ENCODE measurements at regions not wholly inside any gene's neighbourhood (a gene's known extent, or its start where the extent isn't known, plus 50 kb on each side); places are given as distances from the start of the nearest gene placed in this dataset.

DNA sequence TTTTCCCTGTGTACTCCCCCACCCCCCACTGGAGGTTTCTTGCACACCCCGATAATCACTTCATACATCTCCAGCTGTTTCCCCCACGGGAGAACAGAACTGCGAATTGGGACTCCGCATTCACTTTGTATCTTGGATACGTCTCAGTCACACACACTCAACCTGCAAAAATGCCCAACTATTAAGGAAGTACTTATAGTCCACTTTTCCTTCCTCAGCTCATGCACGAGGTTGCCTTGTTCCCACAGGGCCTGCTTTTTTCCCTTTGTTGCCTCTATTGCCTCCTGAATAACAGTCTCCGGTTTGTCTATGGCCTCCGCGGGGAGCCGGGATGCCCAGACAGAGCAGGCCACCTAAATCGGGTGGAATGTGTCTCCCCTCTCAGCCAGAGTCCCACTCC, 282.3 kb downstream of the PYDC2 start:
- no peaks in the 10 kb centered on the region for H3K4me1 ChIP-seq
- intact Hi-C loops (cut with DNase I), result no loop called here

DNA sequence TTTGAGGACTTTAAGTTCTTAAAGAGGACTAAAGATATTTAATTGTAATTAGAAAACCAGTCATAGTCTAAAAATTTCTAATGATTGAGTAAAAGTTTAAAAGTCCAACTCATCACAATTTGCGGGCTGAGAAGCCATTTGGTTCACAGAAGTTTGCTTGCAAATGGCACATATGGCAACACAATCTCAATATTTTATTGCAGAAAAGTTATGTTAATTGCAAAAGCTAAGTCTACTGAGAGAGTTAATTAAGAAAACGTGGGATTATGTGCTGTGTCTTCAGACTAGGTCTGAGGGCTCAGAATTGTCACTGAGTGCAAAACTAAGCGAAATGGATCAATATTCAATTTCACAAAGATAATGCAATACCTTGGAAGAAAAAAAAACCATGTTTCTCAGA, 289.7 kb downstream of the PYDC2 start:
- Histone ChIP-seq H3K36me3 (no peaks in the 10 kb centered on the region), H3K9me3 (no peaks in the 10 kb centered on the region), H3K27me3 (no peaks in the 10 kb centered on the region), H3K27ac (no peak overlapping the region), H3K4me1 (no peaks in the 10 kb centered on the region), H3K4me3 (no peak overlapping the region)
- TF ChIP-seq, protein P1, sequence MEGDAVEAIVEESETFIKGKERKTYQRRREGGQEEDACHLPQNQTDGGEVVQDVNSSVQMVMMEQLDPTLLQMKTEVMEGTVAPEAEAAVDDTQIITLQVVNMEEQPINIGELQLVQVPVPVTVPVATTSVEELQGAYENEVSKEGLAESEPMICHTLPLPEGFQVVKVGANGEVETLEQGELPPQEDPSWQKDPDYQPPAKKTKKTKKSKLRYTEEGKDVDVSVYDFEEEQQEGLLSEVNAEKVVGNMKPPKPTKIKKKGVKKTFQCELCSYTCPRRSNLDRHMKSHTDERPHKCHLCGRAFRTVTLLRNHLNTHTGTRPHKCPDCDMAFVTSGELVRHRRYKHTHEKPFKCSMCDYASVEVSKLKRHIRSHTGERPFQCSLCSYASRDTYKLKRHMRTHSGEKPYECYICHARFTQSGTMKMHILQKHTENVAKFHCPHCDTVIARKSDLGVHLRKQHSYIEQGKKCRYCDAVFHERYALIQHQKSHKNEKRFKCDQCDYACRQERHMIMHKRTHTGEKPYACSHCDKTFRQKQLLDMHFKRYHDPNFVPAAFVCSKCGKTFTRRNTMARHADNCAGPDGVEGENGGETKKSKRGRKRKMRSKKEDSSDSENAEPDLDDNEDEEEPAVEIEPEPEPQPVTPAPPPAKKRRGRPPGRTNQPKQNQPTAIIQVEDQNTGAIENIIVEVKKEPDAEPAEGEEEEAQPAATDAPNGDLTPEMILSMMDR (IDR thresholded peaks at IDR 0.05), result no peak
- ATAC-seq (no peak), DNase-seq (no peak)
- intact Hi-C loops (cut with DNase I), result no loop called here

More for the DNA sequence above, 282.3 kb downstream of the PYDC2 start:
- no peak overlapping the region for H3K27ac ChIP-seq
- ATAC-seq, result peak; percentile 52
- TF ChIP-seq, protein P1 (IDR thresholded peaks at IDR 0.05), result no peak
- H3K27me3 ChIP-seq, result no peaks in the 10 kb centered on the region
- H3K9me3 ChIP-seq, result peaks cover 0 to 36% of the 10 kb centered on the region in 2 donors
- no peak for DNase-seq
- no peak overlapping the region for H3K4me3 ChIP-seq
- H3K36me3 ChIP-seq, result no peaks in the 10 kb centered on the region

DNA sequence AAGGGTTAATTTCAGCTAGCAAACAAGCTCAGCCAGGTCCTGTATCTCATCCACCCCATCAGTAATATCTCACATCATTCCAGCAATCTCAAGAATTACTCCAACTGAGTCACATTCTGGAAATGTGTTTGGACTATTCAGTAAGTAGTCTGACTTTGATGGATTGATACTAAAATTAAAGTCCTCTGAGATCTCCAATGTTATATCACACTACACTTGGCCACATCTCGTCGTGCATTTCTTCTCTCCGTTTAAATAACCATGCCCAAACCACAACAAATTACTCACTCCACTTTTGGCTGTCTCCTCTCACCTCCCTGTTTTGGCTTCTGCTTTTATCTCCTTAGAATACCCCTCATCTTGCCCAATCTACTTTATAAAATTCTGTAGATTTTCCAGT, 292.2 kb downstream of the PYDC2 start:
- intact Hi-C loops (cut with DNase I), result no loop called here
- Histone ChIP-seq H3K9me3 (no peaks in the 10 kb centered on the region), H3K4me1 (no peaks in the 10 kb centered on the region), H3K27me3 (no peaks in the 10 kb centered on the region), H3K36me3 (no peaks in the 10 kb centered on the region), H3K27ac (no peak overlapping the region), H3K4me3 (no peak overlapping the region)
- DNase-seq (no peak), ATAC-seq (no peak)
- TF ChIP-seq, protein P1 (IDR thresholded peaks at IDR 0.05), result no peak

DNA sequence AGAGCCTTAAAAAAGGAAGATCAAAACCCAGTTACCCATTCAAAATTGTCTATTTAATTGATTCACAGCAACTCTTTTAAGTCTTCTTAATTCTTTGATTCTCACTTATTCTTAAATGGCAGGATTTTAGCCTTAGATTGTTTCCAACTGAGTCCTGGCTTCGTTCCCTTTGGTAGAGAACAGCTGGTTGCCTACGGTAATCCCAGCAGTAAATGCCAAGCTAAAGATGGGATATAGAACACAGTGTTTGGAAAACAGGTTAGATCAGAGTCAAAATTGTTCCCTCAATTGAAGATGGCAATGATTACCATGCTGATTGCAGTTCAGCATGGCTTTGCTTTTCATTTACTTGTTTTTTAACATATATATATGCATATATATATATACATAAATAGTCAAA, 300.9 kb downstream of the PYDC2 start:
- H3K9me3 ChIP-seq, result no peaks in the 10 kb centered on the region
- intact Hi-C loops (cut with DNase I), result no loop called here
- DNase-seq (no peak), ATAC-seq (no peak)
- no peak overlapping the region for H3K27ac ChIP-seq
- no peaks in the 10 kb centered on the region for H3K27me3 ChIP-seq
- H3K36me3 ChIP-seq, result no peaks in the 10 kb centered on the region
- TF ChIP-seq, protein P1 (IDR thresholded peaks at IDR 0.05), result no peak
- no peak overlapping the region for H3K4me3 ChIP-seq
- H3K4me1 ChIP-seq, result no peaks in the 10 kb centered on the region

DNA sequence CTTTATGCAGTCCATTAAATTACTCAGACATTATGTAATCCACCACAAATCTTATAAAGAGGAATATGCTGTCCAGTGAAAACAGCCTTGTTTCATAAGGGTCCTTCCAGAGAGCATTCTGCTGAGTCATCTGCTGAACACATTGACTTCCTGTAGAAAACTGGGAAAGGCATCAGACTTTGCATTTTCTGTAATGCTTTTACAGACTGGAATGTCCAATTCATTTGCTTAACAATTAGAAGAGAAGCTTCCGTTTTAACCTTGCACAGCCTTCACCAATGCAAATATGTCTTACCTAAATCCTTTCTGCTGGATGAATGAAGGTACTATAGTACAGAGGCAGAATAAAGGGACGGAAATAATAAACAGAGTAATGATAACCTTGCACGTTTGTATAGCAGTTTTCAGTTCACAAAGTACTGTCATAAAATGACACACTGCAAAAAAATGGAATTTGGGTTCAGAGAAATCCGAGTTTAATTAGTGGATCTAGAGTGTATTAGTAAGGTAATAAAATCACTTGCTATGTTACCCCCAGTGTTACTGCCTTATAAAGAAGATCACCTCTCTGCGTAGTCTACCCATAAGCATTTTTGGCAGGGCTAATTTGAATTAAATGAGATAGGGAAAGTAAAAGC, 301.5 kb downstream of the PYDC2 start:
- no peaks in the 10 kb centered on the region for H3K27me3 ChIP-seq
- H3K4me1 ChIP-seq, result no peaks in the 10 kb centered on the region
- H3K4me3 ChIP-seq, result no peak overlapping the region
- TF ChIP-seq, protein P1 (IDR thresholded peaks at IDR 0.05), result no peak
- DNase-seq (peak in 1 of 4 donors; percentile 12), ATAC-seq (peak; percentile 36)
- H3K9me3 ChIP-seq, result no peaks in the 10 kb centered on the region
- H3K27ac ChIP-seq, result no peak overlapping the region
- H3K36me3 ChIP-seq, result no peaks in the 10 kb centered on the region
- intact Hi-C loops (cut with DNase I), result no loop called here

All from left lung (tissue), 4 donors.